PC-9 (cell line): ENCODE measurements at regions not wholly inside any gene's neighbourhood (a gene's known extent, or its start where the extent isn't known, plus 50 kb on each side); places are given as distances from the start of the nearest gene placed in this dataset.

Experiments
- BruUV-seq: library from RNA; stranded (reverse); fragments of 400-500 nt; replicated peaks from 2 replicates; lab custom pipeline; 2021; lab: Mats Ljungman, UMichigan
- CTCF ChIA-PET: fragments of 300-600 bp; sonication (Branson Sonifier 250); formaldehyde crosslinking; loops from one replicate; lab custom pipeline; 2022; ENCODE audit warnings: antibody characterized with exemption; lab: Charles Lee
- POLR2A ChIA-PET: fragments of 300-600 bp; sonication (Branson Sonifier 250); formaldehyde crosslinking; loops from one replicate; lab custom pipeline; 2022; ENCODE audit warnings: antibody characterized with exemption; ENCODE audit not compliant: unreplicated experiment; lab: Charles Lee
- DNase-seq, 2 experiments: peaks; one replicate each; pipeline versions ENCODE4 v3.0.0 to v3.0.0-alpha.2; 2015 to 2022; ENCODE audit warnings: mixed read lengths in 1 of 2
- H2AFZ ChIP-seq: fragments of 200-600 bp; sonication (generic); 2 replicates; pipeline ENCODE4 v1.8.1; 2017; ENCODE audit warnings: antibody characterized with exemption
- H3F3A ChIP-seq: fragments of 200-600 bp; sonication (generic); 2 replicates; pipeline ENCODE4 v1.8.1; 2017; ENCODE audit warnings: antibody characterized with exemption, mild to moderate bottlenecking, low read depth; ENCODE audit not compliant: insufficient read depth
- H3K27ac ChIP-seq: fragments of 200-600 bp; sonication (generic); 2 replicates; pipeline ENCODE4 v1.6.1; 2016; ENCODE audit warnings: mixed run types
- H3K27me3 ChIP-seq: fragments of 200-600 bp; sonication (generic); 2 replicates; pipeline ENCODE4 v1.6.1; 2016; ENCODE audit warnings: low read depth, mixed run types; ENCODE audit not compliant: insufficient read depth
- H3K36me3 ChIP-seq: fragments of 200-600 bp; sonication (generic); 2 replicates; pipeline ENCODE4 v1.6.1; 2016; ENCODE audit warnings: low read depth, mixed run types
- H3K4me1 ChIP-seq: fragments of 200-600 bp; sonication (generic); replicated peaks from 2 replicates; pipeline ENCODE4 v1.6.1; 2016; ENCODE audit warnings: mixed run types; ENCODE audit not compliant: insufficient read depth
- H3K4me2 ChIP-seq: fragments of 200-600 bp; sonication (generic); 2 replicates; pipeline ENCODE4 v1.6.1; 2017; ENCODE audit warnings: mixed run types
- H3K4me3 ChIP-seq: fragments of 200-600 bp; sonication (generic); 2 replicates; pipeline ENCODE4 v1.6.1; 2016; ENCODE audit warnings: mixed run types
- H3K79me2 ChIP-seq: fragments of 200-600 bp; sonication (generic); 2 replicates; pipeline ENCODE4 v1.6.1; 2017; ENCODE audit warnings: low read depth, mixed run types
- H3K9me2 ChIP-seq: fragments of 200-600 bp; sonication (generic); 2 replicates; pipeline ENCODE4 v1.8.1; 2017; ENCODE audit warnings: mild to moderate bottlenecking; ENCODE audit not compliant: insufficient read depth
- H3K9me3 ChIP-seq: fragments of 200-600 bp; sonication (generic); 2 replicates; pipeline ENCODE4 v1.8.1; 2016; ENCODE audit warnings: low read depth; ENCODE audit not compliant: insufficient read depth
- H4K20me1 ChIP-seq: fragments of 200-600 bp; sonication (generic); 2 replicates; pipeline ENCODE4 v1.8.1; 2017; ENCODE audit not compliant: insufficient read depth
- CTCF ChIP-seq: fragments of 200-600 bp; sonication (generic); conservative IDR thresholded peaks from 2 replicates; pipeline ENCODE4 v1.6.1; 2017; ENCODE audit warnings: mixed run types, antibody characterized with exemption, mild to moderate bottlenecking, moderate library complexity
- EZH2 ChIP-seq: fragments of 200-600 bp; sonication (generic); IDR thresholded peaks from 2 replicates; pipeline ENCODE4 v1.8.0; 2017; ENCODE audit warnings: antibody characterized with exemption, low read depth
- intact Hi-C: fragments of 100-400 bp; cut with micrococcal nuclease; formaldehyde crosslinking; loops from one replicate; pipeline ENCODE4 v1.10.0; 2022; ENCODE audit not compliant: unreplicated experiment

GRCh38 chr1:214900590-214900989, 181.9 kb upstream of the KCNK2 start:
- TF ChIP-seq CTCF = no peak
- TF ChIP-seq EZH2 = no peak
- no peak for DNase-seq
- Histone ChIP-seq H3K9me2 (no peaks in the 10 kb centered on the region), H4K20me1 (no peaks in the 10 kb centered on the region), H3K4me3 (no peak overlapping the region), H3F3A (0 out of 2 replicates have a peak, but pooled peaks cover 9% of the 10 kb centered on the region), H3K36me3 (no peaks in the 10 kb centered on the region), H3K4me1 (peaks cover 24% of the 10 kb centered on the region), H3K27ac (no peak overlapping the region), H3K27me3 (no peaks in the 10 kb centered on the region), H3K9me3 (peaks cover 10% of the 10 kb centered on the region; the same call in 1 of the 2 replicates), H2AFZ (no peak overlapping the region), H3K79me2 (no peaks in the 10 kb centered on the region), H3K4me2 (no peak overlapping the region)
- BruUV-seq = no TSS peak
- ChIA-PET CTCF (no interaction called here), POLR2A (no interaction called here)
- intact Hi-C loops = loop anchor here (5.0 kb wide), 1 partner anchor 212 kb away; no protein-coding TSS in a partner anchor

- TF ChIP-seq CTCF = no peak
- no peak for TF ChIP-seq EZH2
- no peaks in the 10 kb centered on the region for H3K9me2 ChIP-seq
- H3K9me3 ChIP-seq = peaks cover 10% of the 10 kb centered on the region; the same call in 1 of the 2 replicates
- no peaks in the 10 kb centered on the region for H3K36me3 ChIP-seq
- no peak overlapping the region for H3K4me3 ChIP-seq
- no peaks in the 10 kb centered on the region for H3K27me3 ChIP-seq
- H3K4me1 ChIP-seq = peaks cover 24% of the 10 kb centered on the region
- ChIA-PET CTCF (no interaction called here), POLR2A (no interaction called here)
- DNase-seq = peak; percentile 33 to 54
- intact Hi-C loops = loop anchor here (5.0 kb wide), 1 partner anchor 211 kb away; no protein-coding TSS in a partner anchor
- 0 out of 2 replicates have a peak, but pooled peaks cover 9% of the 10 kb centered on the region for H3F3A ChIP-seq
- H3K79me2 ChIP-seq = no peaks in the 10 kb centered on the region
- H2AFZ ChIP-seq = no peak overlapping the region
- H3K27ac ChIP-seq = peak overlapping the region; percentile 79
- no peaks in the 10 kb centered on the region for H4K20me1 ChIP-seq
- H3K4me2 ChIP-seq = peak overlapping the region; percentile 24; the same call in 1 of the 2 replicates
- BruUV-seq = no TSS peak
Measured at GRCh38 chr1:214901718-214902117, 180.8 kb upstream of the KCNK2 start.

GRCh38 chr1:214902636-214903320, 179.8 kb upstream of the KCNK2 start:
- Histone ChIP-seq H3K4me2 (peak overlapping the region; percentile 24), H4K20me1 (no peaks in the 10 kb centered on the region), H3K79me2 (no peaks in the 10 kb centered on the region), H3K36me3 (no peaks in the 10 kb centered on the region), H2AFZ (0 out of 2 replicates have a peak overlapping the region, but pooled peaks have one; percentile 0), H3K9me3 (peaks cover 10% of the 10 kb centered on the region; the same call in 1 of the 2 replicates), H3K27me3 (no peaks in the 10 kb centered on the region), H3K4me3 (no peak overlapping the region), H3K27ac (peak overlapping the region; percentile 79), H3K9me2 (no peaks in the 10 kb centered on the region), H3K4me1 (peaks cover 24% of the 10 kb centered on the region), H3F3A (0 out of 2 replicates have a peak, but pooled peaks cover 9% of the 10 kb centered on the region)
- intact Hi-C loops = loop anchor here (5.0 kb wide), 1 partner anchor 210 kb away; no protein-coding TSS in a partner anchor
- DNase-seq = peak in 1 of 2 experiments; percentile 57
- BruUV-seq = no TSS peak
- CTCF ChIA-PET = no interaction called here
- POLR2A ChIA-PET = no interaction called here
- TF ChIP-seq CTCF (no peak), EZH2 (no peak)
